ENCODE measurements at regions not wholly inside any gene's neighbourhood (a gene's known extent, or its start where the extent isn't known, plus 50 kb on each side); places are given as distances from the start of the nearest gene placed in this dataset.
"Not testable (repeated sequence)": the region's sequence is repeated elsewhere in the genome, so short reads cannot be mapped to it uniquely, and the experiment has no call there.

DNA sequence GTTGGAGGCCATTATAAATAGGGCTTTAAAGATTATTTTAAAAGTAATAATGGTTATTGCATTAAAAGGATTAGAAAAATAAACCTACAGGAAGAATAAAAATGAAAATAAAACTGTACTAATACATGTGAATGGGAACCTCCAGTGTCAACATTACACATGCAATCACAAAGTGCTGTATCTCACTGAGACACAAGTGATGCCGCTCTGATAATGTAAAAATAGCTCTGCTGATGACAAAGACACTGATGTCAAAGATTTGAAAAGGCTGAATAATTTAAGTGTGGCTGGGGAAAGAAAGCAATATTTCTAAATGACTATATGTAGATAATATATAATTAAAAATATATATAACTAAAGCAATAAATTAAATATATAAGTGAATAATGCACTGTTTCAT, 129.1 kb upstream of the RAP2B start:
- DNase-seq = no peak

DNA sequence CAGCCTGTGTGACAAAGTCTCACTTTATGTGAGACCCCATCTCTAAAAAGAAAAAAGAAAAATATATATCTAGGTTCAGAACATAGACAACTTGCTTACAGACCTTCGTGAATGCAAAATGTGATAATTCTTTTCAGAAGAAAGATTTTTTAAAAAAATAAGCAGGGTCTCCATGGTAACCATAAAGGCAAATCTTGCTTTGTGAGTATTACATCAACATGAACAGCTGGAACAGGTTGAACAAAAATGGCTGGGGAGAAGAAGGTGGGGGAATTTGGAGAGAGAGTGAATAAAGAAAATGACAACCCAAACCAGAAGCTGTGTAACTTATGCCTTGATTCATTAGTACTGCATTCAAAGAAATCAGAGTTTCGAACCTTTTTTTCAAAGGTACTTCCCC, 125.2 kb upstream of the RAP2B start:
- DNase-seq = no peak

DNA sequence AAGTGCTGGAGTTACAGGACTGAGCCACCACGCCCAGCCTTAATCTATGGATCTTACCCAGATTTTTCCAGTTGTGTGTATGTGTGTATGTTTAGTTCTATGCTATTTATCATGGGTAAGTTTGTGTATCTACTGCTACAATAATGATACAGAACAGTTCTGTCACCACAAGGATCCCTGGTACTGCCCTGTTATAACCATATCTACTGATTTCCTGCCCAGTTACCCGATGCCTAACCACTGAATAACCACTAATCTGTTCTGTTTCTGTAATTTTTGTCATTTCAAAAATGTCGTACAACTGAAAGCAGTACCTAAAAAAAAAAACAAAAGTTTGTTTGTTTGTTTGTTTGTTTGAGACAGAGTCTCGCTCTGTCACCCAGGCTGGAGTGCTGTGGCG, 123.7 kb upstream of the RAP2B start:
- DNase-seq = no peak

DNA sequence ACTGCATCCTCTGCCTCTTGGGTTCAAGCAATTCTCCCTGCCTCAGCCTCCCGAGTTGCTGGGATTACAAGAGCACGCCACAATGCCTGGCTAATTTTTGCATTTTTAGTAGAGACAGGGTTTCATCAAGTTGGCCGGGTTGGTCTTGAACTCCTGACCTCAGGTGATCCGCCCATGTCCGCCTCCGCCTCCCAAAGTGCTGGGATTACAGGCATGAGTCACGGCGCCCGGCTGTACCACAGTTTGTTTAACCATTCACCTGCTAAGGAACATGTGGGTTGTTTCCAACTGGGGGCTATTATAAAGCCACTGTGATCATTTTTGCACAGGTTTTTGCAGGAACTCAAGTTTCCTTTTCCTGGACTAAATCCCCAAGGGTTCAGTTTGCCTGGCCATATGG, 123.2 kb upstream of the RAP2B start:
- DNase-seq = no peak

DNA sequence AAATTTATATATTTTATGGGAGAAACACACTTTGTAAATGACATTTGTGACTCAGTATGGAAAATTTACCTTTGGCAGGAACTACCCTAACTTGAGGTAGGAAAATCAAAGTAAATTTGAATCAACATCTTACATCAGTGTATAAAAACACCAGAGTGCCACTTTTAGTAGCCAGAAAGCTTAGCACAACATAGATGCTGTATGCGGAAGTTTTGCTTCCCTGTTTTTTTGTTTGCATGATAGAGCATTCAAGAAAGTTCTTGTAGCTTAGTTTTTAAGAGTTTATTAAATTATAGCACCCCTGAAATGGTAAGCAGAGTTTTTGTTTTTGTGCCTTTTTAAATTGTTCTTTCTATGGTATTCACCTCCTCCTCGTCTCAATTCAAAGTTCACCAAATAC, 120.8 kb upstream of the RAP2B start:
- DNase-seq = no peak

DNA sequence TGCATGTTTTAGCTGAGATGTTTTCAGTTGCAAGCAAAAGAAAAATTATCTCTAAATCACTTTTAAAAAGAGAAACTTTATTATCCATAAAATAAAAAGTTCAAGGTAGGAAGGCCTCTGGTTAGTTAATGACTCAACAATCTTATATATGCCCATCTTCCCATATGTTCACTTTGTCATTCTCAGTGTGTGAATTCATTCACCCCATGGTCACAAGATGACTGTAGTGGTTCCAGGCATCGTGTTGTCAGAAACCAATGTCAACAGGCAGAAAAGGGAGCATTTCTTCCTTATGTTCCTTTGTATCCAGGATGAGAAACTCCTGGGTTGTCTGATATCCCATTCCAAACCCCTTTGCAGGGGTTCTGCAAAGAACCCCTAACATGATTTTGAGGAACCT, 119.9 kb upstream of the RAP2B start:
- DNase-seq = no peak

DNA sequence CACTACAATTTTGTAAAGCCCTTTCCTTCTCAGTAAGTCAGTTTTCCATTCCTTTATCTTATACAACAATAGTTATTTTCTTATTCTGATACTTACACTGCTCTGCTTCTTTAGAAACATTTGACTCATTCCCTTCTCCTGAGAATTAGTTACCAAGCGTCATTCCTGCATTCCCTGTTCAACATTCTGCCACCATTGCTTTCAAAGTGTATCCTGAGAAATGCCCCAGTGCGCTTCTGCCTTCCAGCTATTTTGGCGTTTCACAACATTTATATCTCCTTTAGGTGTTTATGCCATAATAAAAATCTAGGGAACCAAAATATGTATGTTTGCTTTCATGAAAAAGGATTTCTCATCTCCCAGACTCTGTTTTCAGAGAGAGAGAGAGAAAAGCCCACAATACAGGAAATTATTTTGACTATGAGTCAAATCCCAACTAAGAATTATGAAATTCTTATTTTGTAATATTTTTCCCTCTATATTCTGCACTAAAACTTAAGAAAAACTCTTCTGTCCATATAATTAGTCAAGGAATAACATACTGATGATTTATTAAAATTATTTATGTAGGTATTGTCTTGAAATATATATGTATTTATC, 118.2 kb upstream of the RAP2B start:
- DNase-seq = no peak

DNA sequence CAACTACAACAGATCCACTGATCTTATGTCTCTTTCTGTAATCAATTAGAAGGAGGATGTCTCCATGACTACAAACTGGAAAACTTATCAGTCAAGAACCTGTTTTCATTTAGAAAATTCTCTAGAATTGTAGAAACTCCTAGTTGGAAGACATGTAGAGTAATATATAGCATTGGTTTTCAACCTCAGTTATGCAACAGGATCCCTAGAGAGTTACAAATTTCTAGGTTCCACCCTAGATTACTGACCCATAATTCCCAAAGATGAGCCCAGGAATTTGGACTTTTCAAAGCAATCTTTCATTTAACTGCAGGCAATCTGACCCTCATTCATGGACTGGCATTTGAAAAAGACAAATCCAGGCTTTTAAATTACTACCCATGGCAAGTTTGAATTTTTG, 116.9 kb upstream of the RAP2B start:
- DNase-seq = no peak

DNA sequence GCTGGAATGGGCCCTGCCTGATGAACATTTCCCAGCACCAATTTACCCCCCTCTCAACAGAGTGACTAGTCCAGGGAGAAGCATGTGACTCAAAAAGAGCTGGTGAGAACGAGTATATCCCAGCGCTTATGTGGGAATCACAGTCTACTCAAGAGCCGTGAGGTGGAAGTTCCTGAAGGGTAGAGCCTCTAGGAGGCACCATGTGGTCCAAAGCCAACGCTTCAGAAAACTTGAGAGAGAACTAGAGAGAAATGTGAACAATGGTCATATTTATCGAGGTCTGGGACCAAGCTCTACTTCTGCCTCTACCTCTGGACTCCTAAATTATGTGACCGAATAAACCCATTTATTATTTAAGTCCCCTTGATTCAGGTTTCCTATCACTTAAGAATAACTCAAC, 111.0 kb upstream of the RAP2B start:
- no peak for DNase-seq

DNA sequence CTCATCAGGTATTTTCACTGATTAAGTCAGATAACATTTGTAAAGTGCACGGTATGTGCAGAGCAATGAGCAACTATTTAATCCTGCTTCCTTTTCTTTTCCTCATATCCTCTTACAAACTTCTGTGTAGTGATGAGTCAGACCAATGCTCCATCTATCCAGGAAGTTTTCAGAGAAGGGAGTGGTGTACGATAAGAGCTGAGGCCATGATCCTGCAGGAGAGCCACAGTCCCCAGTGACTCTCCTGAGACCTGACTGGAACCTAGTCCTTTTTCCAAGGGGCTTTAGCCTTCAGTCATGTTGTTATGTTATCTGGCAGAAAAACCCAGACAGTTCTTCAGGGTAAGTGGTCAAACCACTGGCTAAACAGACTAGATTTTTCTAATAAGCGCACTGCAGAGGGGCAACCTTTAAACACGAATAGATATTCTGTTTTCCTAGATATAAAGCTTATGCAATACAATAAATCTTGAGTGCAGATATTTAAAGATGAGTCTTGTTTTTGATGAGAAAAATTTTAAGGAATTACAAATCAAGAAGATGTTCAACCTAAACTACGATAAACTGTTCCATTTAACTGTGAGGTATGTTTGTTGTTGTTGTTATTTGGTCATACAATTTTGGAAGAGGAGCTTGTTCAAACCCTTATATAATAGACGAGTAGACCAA, 110.5 kb upstream of the RAP2B start:
- DNase-seq = no peak

DNA sequence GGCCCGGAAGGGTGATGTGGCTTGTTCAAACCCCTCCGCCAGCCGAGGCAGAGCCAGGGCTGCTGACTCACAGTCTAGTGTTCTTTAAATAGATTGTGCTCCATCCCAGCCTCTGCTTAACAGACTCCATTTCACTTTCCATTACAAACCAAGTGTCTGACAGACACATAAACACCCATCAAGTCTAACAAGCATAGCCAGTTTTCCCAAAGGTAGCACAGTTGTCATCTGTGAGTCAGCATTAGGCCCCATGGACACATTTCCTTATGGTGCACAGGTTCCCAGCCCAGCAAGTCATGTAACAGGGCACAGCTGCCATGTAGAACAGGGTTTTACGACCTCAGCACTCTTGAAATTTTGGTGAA, 109.9 kb upstream of the RAP2B start:
- DNase-seq = no peak

DNA sequence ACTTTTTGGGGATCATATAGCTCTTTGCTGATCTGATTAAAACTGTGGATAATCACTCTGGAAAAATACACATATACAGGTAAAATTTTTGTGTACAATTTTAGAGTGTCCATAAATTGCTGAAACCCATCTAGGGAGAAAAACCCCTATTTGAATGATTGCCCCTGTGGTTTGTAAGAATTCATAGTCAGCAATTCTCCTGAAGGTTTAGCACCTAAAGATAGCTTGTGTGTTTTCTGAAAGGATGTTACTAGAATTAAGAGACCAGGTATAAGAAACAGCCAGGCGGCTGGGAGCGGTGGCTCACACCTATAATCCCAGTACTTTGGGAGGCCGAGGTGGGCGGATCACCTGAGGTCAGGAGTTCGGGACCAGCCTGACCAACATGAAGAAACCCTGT, 106.8 kb upstream of the RAP2B start:
- no peak for DNase-seq

DNA sequence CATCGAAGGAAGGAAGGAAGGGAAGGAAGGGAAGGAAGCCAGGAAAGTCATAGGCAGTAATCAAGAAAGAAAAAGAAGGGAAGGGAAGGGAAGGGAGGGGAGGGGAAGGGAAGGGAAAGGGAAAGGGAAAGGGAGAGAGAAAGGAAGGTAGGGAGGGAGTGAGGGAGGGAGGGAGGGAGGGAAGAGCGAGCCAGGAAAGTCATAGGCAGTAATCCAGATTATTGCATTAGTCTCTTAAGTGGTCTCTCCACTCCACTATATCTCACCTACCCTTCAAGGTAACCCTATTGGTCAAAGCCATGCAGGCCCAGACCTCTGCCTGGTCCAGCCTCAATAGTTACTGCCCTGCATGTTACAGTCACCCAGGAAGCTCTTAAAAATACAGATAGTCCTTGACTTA, 106.2 kb upstream of the RAP2B start:
- DNase-seq = no peak

DNA sequence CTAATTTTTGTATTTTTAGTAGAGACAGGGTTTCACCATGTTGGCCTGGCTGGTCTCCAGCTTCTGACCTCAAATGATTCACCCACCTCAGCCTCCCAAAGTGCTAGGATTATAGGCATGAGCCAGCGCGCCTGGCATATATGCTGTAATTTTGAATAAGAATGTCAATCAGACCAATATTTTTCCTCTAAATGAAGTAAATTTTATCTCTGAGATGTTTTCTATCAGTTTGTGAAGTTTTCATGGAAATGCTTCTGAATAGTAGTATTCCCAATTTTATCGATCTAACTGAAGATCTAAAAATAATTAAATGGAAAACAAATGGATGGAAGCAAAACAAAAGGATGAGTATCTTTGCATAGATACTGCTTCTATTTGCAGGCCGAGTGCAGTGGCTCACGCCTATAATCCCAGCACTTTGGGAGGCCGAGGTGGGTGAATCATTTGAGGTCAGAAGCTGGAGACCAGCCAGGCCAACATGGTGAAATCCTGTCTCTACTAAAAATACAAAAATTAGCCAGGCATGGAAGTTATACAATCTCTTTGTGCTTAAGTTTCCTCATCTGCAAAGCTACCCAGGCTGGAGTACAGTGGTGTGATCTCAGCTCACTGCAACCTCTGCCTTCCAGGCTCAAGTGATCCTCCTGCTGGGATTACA, 103.9 kb upstream of the RAP2B start:
- DNase-seq = not testable (repeated sequence)

DNA sequence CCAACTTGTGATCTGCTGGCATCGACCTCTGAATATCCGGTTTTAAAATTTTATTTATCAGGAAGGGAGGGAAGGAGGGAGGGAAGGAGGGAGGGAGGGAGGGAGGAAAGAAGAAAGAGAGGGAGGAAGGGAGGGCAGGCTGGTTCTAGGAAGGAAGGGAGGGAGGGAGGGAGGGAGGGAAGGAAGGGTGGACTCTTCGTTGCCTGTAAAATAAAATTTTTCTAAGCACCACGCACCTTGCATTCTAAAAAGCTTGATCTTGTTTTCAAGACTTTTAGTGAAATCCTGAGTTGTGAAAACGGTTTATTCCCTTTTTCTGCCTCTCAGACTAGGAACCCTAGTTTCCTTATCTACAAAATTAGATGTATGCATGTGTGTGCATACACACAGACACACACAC, 101.7 kb upstream of the RAP2B start:
- DNase-seq = no peak

DNA sequence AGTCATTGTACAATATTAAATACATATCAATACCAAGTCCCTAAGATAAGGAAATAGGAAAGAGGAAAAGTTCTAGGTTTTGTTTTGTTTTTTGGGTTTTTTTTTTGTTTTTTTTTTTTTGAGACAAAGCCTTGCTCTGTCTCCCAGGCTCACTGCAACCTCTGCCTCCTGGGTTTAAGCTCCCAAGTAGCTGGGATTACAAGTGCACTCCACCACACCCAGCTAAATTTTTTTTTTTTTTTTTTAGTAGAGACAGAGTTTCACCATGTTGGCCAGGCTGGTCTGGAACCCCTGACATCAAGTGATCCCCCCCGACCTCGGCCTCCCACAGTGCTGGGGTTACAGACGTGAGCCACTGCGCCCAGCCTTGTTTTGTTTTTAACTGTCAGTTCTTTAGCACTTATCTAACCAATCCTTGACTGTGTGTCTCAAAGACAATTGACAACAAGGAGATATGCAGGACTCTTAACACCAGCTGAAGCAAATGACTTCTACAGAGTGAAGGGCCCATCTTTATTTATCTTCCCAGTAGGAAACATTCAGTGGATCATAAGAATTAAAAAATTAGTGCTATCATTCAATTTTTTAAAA, 100.0 kb upstream of the RAP2B start:
- no peak for DNase-seq

DNA sequence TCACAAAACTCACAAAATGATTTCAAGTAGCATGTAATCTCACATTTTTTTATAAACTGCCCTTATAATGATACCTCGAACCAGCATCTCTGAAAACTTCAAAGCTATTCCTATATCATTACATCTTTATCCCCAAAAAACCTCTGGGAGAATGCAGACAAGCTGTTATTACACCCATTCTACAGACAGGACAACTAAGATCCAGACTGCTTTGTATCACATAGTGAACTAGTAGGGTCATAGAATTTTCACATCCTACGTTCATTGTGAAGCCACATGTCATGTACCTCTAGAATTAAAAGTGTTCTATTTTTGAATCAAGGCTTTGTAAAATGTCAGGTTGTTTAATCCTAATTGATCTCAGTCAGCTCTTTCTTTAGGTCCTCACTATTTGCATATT, 98.7 kb upstream of the RAP2B start:
- no peak for DNase-seq

DNA sequence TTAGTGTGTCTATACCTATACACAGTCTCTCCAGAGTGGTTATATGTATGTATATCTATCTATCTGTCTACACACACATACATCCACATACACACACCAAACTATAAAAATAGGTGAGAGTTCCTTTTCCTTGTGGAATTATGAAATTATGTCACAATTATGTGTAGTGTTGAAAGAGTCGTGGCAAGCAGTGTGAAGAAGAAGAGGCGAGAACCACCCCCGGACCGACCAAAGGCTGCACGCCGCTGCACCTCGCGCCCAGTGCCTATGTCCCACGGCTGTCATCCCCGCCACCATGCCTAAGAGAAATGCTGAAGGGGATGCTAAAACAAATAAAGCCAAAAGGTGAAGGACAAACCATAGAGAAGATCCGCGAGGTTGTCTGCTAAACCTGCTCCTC, 95.0 kb upstream of the RAP2B start:
- DNase-seq = no peak

DNA sequence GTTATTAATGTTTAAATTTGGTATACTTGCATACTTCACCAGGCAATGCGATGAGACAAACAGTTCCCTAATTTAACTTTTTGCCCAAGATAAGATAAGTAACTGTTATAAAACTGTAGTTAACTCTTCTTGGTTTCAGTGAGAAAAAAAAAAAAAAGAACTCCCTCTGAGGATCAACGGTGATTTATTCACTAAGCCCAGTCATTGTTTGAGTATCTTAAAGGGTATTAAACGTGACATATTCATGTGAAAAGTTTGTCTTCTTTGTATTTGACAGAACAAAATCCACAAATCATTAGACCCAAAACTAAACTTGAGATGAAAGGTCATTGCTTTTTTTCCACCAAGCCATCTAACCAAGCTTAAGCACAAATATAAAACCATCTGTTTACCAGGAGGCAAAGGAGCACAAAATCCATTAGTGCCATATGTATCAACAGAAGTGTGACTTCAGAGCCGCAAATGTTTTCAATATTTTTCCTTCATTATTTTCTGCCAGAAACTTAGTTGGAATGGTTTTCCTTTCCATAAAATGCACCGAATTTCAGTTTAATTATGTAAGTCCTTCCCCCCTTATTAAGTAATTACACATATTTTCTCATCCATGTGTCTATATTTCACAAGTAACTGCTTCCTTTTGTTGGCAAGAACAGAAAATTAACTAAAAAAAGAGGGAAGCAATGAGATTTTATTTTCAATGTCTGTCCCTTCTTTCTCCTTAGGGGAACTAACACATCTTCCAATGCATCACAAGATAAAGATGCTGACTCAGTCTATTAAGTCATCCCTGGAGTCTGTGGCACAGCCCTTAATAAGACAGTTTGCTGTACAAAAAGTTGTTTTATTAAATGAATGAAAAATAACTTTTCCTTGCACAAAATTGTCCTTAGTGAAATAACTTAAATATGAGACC, 92.2 kb upstream of the RAP2B start:
- no peak for DNase-seq

DNA sequence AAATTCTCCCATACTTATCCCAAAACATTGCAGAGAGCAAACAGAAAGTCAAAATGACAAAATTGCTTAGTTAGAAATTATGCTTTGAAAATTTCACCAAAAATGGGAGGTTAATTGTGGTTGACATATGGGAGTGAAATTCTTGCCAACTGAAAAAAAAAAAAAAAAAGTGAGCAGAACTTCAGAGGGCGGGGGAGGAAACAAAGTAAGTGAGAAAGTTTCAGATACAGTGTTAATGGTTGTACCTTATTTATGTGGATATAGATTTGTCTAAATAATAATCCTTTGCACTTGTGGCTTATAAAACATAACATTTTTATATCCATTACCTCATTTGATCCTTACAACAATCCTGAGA, 91.5 kb upstream of the RAP2B start:
- DNase-seq = no peak

DNA sequence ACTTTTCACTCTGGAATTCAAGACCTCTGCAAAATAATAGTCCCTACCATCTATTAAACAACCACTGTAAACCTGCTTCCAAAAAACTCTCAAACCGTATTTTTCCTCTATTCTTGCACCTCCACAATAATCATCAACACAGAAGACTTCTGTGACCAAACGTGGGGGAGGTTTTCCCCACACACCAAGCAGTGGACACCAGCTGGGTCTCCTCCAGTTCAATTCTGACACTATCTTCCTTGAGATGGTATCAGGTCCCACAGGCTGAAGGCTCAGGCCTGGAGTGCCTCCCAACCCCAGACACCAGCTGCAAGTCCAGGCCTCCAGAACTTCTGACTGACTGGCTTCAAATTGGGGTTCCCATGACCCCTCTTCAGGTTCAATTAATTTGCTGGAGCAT, 89.6 kb upstream of the RAP2B start:
- DNase-seq = no peak

DNA sequence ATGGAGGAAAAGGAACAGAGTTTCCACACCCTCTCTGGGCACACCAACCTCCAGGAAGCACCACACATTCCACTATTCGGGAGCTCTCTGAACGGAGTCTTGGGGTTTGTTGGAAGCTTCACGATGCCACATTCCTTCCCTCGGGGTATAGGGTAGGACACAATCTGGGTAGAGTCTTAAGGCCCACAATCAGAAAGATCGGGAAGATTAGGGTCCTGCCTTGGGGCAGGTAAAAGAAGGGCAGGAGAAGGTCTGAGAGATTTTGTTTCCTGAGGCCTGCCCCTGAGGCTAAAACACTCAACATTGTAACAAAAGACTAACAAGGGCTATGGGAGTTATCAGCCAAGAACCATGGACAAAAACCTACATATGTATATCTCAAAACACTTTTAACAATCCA, 89.2 kb upstream of the RAP2B start:
- DNase-seq = no peak

DNA sequence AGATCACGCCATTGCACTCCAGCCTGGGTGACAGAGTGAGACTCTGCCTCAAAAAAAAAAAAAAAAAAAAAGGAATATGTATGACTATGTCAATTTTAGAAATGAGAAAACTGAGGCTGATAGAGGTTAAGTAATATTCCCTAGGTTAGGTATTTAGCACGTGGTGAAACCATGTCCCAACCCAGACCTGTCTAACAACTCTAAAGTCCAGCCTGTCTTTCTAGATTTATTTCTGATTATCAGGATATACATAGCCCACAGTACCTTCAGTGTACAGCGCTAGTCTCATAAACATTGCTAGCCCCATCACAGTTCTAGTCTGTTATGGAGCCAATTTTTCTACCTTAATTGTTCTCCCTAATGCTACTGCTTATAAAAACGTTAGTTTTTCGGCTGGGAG, 88.4 kb upstream of the RAP2B start:
- DNase-seq = no peak

DNA sequence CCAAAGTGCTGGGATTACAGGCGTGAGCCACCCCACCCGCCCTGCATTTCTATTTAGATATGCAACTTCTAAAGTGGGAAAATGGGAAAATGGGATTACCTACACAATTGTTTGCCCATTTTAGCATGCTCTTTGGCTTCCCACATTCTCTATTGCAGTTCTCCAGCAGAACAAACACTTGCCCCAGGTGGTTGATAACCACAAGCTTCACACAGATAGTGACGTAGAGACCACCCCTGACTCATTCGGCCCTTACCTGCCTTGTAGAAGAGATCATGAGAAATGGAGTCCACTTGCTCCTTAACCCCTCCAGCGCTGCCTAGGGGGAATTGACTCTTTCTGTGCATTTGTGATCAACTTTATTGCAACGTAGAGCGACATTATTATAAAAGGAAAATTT, 83.2 kb upstream of the RAP2B start:
- DNase-seq = no peak
